ENCODE measurements at regions not wholly inside any gene's neighbourhood (a gene's known extent, or its start where the extent isn't known, plus 50 kb on each side); places are given as distances from the start of the nearest gene placed in this dataset.

- TF ChIP-seq POLR2A (IDR thresholded peaks at IDR 0.05) = no peak
- TF ChIP-seq, protein P1, sequence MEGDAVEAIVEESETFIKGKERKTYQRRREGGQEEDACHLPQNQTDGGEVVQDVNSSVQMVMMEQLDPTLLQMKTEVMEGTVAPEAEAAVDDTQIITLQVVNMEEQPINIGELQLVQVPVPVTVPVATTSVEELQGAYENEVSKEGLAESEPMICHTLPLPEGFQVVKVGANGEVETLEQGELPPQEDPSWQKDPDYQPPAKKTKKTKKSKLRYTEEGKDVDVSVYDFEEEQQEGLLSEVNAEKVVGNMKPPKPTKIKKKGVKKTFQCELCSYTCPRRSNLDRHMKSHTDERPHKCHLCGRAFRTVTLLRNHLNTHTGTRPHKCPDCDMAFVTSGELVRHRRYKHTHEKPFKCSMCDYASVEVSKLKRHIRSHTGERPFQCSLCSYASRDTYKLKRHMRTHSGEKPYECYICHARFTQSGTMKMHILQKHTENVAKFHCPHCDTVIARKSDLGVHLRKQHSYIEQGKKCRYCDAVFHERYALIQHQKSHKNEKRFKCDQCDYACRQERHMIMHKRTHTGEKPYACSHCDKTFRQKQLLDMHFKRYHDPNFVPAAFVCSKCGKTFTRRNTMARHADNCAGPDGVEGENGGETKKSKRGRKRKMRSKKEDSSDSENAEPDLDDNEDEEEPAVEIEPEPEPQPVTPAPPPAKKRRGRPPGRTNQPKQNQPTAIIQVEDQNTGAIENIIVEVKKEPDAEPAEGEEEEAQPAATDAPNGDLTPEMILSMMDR (IDR thresholded peaks at IDR 0.05) = no peak
- ATAC-seq = no peak
- intact Hi-C loops (cut with DNase I) = loop anchor here in 1 of 2 donors (10.0 kb wide), 1 partner anchor 285 kb away; no protein-coding TSS in a partner anchor
Observed at GRCh38 chr1:99469550-99469971, 176.4 kb upstream of the PALMD start.

DNA sequence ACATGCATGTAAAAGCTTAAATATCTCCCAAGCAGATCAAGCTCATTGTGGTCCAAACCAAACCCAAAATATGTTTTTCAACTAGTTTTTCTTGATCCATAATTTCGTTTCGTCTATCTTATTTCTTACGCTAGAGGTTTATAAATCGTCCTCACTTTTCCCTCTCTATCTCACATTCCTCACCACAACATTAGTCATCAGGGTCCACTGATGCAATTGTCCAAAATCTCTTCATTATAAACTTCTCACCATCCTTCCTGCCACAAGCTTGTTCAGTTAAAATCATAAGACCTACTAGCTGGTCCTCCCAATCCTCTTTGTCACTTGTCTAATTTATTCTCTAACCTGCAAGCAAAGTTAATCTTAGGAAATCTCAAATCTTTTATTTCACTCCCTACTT, 173.0 kb upstream of the PALMD start:
- Histone ChIP-seq H3K36me3 (no peaks in the 10 kb centered on the region), H3K27me3 (no peaks in the 10 kb centered on the region), H3K9me3 (no peaks in the 10 kb centered on the region), H3K4me1 (no peaks in the 10 kb centered on the region), H3K27ac (no peak overlapping the region), H3K4me3 (no peak overlapping the region)
- no peak for ATAC-seq
- no peak for TF ChIP-seq POLR2A (IDR thresholded peaks at IDR 0.05)
- TF ChIP-seq, protein P1 (IDR thresholded peaks at IDR 0.05) = no peak
- DNase-seq = no peak
- intact Hi-C loops (cut with DNase I) = loop anchor here in 1 of 2 donors (5.0 kb wide), 1 partner anchor 291 kb away; no protein-coding TSS in a partner anchor
- 81% methylated on average over 4 of the region's 4 CpGs for WGBS (ENCODE audit: insufficient coverage, low coverage, low lambda C conversion rate, missing lambda C conversion rate)

More at GRCh38 chr1:99469550-99469971, 176.4 kb upstream of the PALMD start:
- WGBS (ENCODE audit: insufficient coverage, low coverage, low lambda C conversion rate, missing lambda C conversion rate) = 69% methylated on average over 2 of the region's 2 CpGs
- Histone ChIP-seq H3K9me3 (no peaks in the 10 kb centered on the region), H3K27ac (no peak overlapping the region), H3K4me1 (no peaks in the 10 kb centered on the region), H3K4me3 (no peak overlapping the region), H3K36me3 (no peaks in the 10 kb centered on the region), H3K27me3 (no peaks in the 10 kb centered on the region)
- no peak for DNase-seq

- intact Hi-C loops (cut with DNase I) = loop anchor here in 1 of 2 donors (5.0 kb wide), 1 partner anchor 292 kb away; no protein-coding TSS in a partner anchor
- Histone ChIP-seq H3K27ac (no peak overlapping the region), H3K27me3 (no peaks in the 10 kb centered on the region), H3K4me1 (no peaks in the 10 kb centered on the region), H3K9me3 (no peaks in the 10 kb centered on the region), H3K4me3 (no peak overlapping the region), H3K36me3 (no peaks in the 10 kb centered on the region)
- TF ChIP-seq, protein P1 (IDR thresholded peaks at IDR 0.05) = no peak
- TF ChIP-seq POLR2A (IDR thresholded peaks at IDR 0.05) = no peak
- no peak for DNase-seq
- ATAC-seq = no peak
- WGBS (ENCODE audit: insufficient coverage, low coverage, low lambda C conversion rate, missing lambda C conversion rate) = 46% methylated on average over 1 of the region's 1 CpG
Observed at GRCh38 chr1:99474350-99474893, 171.5 kb upstream of the PALMD start.

DNA sequence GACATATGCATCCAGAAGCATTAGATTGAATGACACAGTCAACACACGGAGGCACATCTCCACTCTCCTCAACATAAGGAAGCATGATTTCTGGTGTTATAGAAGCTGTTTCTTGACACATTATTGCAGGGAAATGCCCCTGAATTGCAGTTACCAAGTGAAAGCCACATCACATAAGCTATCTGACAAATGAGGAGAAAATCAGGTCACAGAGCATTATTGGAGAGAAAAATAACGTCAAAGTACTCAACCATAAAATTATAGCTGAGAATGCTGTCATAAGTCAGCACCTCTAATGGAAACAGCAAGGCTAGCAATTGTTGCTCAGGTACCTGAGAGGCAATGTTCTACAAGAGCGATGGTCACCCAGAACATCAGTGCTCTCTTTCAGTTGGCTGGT, 169.9 kb upstream of the PALMD start:
- Histone ChIP-seq H3K9me3 (no peaks in the 10 kb centered on the region), H3K4me3 (no peak overlapping the region), H3K36me3 (no peaks in the 10 kb centered on the region), H3K27me3 (no peaks in the 10 kb centered on the region), H3K27ac (no peak overlapping the region), H3K4me1 (no peaks in the 10 kb centered on the region)
- 62% methylated on average over 3 of the region's 3 CpGs for WGBS (ENCODE audit: insufficient coverage, low coverage, low lambda C conversion rate, missing lambda C conversion rate)
- TF ChIP-seq, protein P1 (IDR thresholded peaks at IDR 0.05) = no peak
- TF ChIP-seq POLR2A (IDR thresholded peaks at IDR 0.05) = no peak
- DNase-seq (no peak), ATAC-seq (no peak)
- intact Hi-C loops (cut with DNase I) = no loop called here

Data from right lobe of liver (tissue), 6 donors.